ENCODE measurements at regions not wholly inside any gene's neighbourhood (a gene's known extent, or its start where the extent isn't known, plus 50 kb on each side); places are given as distances from the start of the nearest gene placed in this dataset.

DNA sequence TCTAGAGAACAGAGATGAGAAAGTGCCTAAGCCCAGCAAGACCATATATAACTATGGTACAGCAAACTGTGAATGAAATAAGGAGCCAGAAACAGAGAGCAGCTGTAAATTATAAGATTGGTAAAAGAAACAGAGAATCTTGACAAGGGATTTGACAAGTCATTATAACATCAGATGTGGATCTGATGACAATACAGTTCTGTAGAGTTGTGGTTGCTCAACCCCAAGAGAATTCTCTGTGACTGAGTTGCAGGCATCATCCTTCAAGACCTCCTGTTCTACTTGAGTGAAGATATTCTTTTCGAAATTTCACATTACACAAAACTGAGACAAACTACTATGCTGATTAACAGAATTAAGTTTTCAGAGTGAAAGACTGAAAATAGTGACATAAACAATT lies 343.1 kb upstream of the SLC39A10 start:
- no peak overlapping the region for H3K27ac ChIP-seq (ENCODE audit: low read length)
- no peaks in the 10 kb centered on the region for H3K4me1 ChIP-seq (ENCODE audit: control insufficient read depth, insufficient read depth, low read length)
- no peaks in the 10 kb centered on the region for H3K36me3 ChIP-seq (ENCODE audit: control insufficient read depth in 2 of 2, insufficient read depth in 2 of 2, low read length in 2 of 2)
- no peaks in the 10 kb centered on the region for H3K27me3 ChIP-seq (ENCODE audit: control insufficient read depth in 1 of 2, insufficient read depth in 2 of 2, low read length in 2 of 2)
- H3K9ac ChIP-seq (ENCODE audit: low read length in 2 of 2): no peak overlapping the region
- H3K4me3 ChIP-seq (ENCODE audit: low read length in 2 of 2): no peak overlapping the region
- no peaks in the 10 kb centered on the region for H3K9me3 ChIP-seq (ENCODE audit: control insufficient read depth in 2 of 2, low read length in 2 of 2)

DNA sequence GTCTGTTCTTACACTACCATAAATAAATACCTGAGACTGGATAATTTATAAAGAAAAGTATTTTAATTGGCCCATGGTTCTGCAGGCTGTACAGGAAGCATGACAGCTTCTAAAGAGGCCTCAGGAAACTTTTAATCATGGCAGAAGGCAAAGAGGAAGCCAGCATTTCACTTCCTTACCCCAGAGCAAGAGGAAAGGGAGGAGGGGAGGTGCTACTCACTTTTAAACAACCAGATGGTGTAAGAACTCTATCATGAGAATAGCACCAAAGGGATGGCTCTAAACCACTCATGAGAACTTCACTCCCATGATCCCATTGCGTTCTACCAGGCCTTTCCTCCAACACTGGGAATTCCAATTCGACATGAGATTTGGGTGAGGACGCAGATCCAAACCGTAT lies 344.4 kb upstream of the SLC39A10 start:
- Histone ChIP-seq H3K9ac (ENCODE audit: low read length in 2 of 2) (no peak overlapping the region), H3K4me1 (ENCODE audit: control insufficient read depth, insufficient read depth, low read length) (no peaks in the 10 kb centered on the region), H3K27me3 (ENCODE audit: control insufficient read depth in 1 of 2, insufficient read depth in 2 of 2, low read length in 2 of 2) (no peaks in the 10 kb centered on the region), H3K9me3 (ENCODE audit: control insufficient read depth in 2 of 2, low read length in 2 of 2) (no peaks in the 10 kb centered on the region), H3K4me3 (ENCODE audit: low read length in 2 of 2) (no peak overlapping the region), H3K36me3 (ENCODE audit: control insufficient read depth in 2 of 2, insufficient read depth in 2 of 2, low read length in 2 of 2) (no peaks in the 10 kb centered on the region), H3K27ac (ENCODE audit: low read length) (no peak overlapping the region)

GRCh38 chr2:195308163-195308562 lies 348.9 kb upstream of the SLC39A10 start:
- Histone ChIP-seq H3K27me3 (ENCODE audit: control insufficient read depth in 1 of 2, insufficient read depth in 2 of 2, low read length in 2 of 2) (no peaks in the 10 kb centered on the region), H3K9ac (ENCODE audit: low read length in 2 of 2) (no peak overlapping the region), H3K4me3 (ENCODE audit: low read length in 2 of 2) (no peak overlapping the region), H3K36me3 (ENCODE audit: control insufficient read depth in 2 of 2, insufficient read depth in 2 of 2, low read length in 2 of 2) (no peaks in the 10 kb centered on the region), H3K4me1 (ENCODE audit: control insufficient read depth, insufficient read depth, low read length) (no peaks in the 10 kb centered on the region), H3K9me3 (ENCODE audit: control insufficient read depth in 2 of 2, low read length in 2 of 2) (no peaks in the 10 kb centered on the region), H3K27ac (ENCODE audit: low read length) (no peak overlapping the region)

DNA sequence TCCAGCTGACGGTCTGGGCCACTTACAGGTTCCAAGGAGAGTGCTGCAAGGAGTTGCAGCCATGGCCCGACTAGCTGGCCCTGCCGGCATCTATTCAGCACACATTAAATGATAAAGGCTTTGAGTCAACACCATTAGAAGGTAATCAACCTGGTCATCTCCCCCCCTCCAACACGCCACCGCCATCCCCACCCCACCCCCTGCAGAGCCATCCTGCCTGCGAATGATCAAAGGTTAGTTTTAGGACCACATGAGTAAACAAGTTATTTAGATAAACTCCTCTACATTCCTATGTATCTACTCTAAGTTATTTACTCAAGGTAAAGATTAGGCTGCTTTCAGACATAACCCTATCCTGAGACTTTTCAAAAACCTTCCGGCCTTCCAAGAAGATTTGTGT lies 349.3 kb upstream of the SLC39A10 start:
- H3K27ac ChIP-seq (ENCODE audit: low read length): no peak overlapping the region
- H3K4me1 ChIP-seq (ENCODE audit: control insufficient read depth, insufficient read depth, low read length): no peaks in the 10 kb centered on the region

DNA sequence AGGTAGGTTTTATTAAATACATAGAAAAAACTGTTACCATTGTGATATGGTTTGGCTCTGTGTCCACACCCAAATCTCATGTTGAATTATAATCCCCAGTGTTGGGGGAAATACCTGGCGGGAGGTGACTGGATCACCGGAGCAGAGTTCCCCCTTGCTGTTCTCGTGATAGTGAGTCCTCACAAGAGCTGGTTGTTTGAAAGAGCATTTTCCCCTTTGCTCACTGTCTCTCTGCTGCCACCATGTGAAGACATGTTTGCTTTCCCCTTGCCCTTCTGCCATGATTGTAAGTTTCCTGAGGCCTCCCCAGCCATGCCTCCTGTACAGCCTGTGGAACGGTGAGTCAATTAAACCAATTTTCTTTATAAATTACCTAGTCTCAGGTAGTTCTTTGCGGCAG lies 352.7 kb upstream of the SLC39A10 start:
- no peaks in the 10 kb centered on the region for H3K9me3 ChIP-seq (ENCODE audit: control insufficient read depth in 2 of 2, low read length in 2 of 2)
- no peaks in the 10 kb centered on the region for H3K4me1 ChIP-seq (ENCODE audit: control insufficient read depth, insufficient read depth, low read length)
- H3K36me3 ChIP-seq (ENCODE audit: control insufficient read depth in 2 of 2, insufficient read depth in 2 of 2, low read length in 2 of 2): no peaks in the 10 kb centered on the region
- no peak overlapping the region for H3K27ac ChIP-seq (ENCODE audit: low read length)
- H3K9ac ChIP-seq (ENCODE audit: low read length in 2 of 2): no peak overlapping the region
- H3K27me3 ChIP-seq (ENCODE audit: control insufficient read depth in 1 of 2, insufficient read depth in 2 of 2, low read length in 2 of 2): no peaks in the 10 kb centered on the region
- H3K4me3 ChIP-seq (ENCODE audit: low read length in 2 of 2): no peak overlapping the region

More for the DNA sequence above, 349.3 kb upstream of the SLC39A10 start:
- H3K9me3 ChIP-seq (ENCODE audit: control insufficient read depth in 2 of 2, low read length in 2 of 2): no peaks in the 10 kb centered on the region
- H3K27me3 ChIP-seq (ENCODE audit: control insufficient read depth in 1 of 2, insufficient read depth in 2 of 2, low read length in 2 of 2): no peaks in the 10 kb centered on the region
- H3K9ac ChIP-seq (ENCODE audit: low read length in 2 of 2): no peak overlapping the region
- H3K4me3 ChIP-seq (ENCODE audit: low read length in 2 of 2): no peak overlapping the region
- no peaks in the 10 kb centered on the region for H3K36me3 ChIP-seq (ENCODE audit: control insufficient read depth in 2 of 2, insufficient read depth in 2 of 2, low read length in 2 of 2)

DNA sequence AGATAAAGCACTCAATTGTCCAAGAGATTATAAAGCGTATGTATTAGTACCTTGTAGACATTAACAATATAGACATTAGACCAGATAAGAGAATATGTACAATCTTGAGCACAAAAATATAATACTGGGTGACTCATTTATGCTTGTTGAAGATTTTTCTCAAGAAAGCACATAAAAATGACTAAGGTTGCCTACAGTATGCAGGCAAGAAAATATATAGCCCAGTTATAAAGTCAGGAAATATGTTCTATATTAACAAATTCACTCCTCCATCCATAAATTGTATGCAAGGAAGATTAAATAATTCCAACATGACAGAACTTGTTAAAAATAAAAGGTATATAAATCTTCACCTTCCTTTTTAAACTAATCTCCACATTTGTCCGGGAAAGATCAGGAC lies 356.4 kb upstream of the SLC39A10 start:
- Histone ChIP-seq H3K27ac (ENCODE audit: low read length) (no peak overlapping the region), H3K9me3 (ENCODE audit: control insufficient read depth in 2 of 2, low read length in 2 of 2) (no peaks in the 10 kb centered on the region), H3K4me3 (ENCODE audit: low read length in 2 of 2) (no peak overlapping the region), H3K4me1 (ENCODE audit: control insufficient read depth, insufficient read depth, low read length) (no peaks in the 10 kb centered on the region), H3K36me3 (ENCODE audit: control insufficient read depth in 2 of 2, insufficient read depth in 2 of 2, low read length in 2 of 2) (no peaks in the 10 kb centered on the region), H3K27me3 (ENCODE audit: control insufficient read depth in 1 of 2, insufficient read depth in 2 of 2, low read length in 2 of 2) (no peaks in the 10 kb centered on the region), H3K9ac (ENCODE audit: low read length in 2 of 2) (no peak overlapping the region)

- no peaks in the 10 kb centered on the region for H3K36me3 ChIP-seq (ENCODE audit: control insufficient read depth in 2 of 2, insufficient read depth in 2 of 2, low read length in 2 of 2)
- no peak overlapping the region for H3K9ac ChIP-seq (ENCODE audit: low read length in 2 of 2)
- no peaks in the 10 kb centered on the region for H3K4me1 ChIP-seq (ENCODE audit: control insufficient read depth, insufficient read depth, low read length)
- no peak overlapping the region for H3K27ac ChIP-seq (ENCODE audit: low read length)
- no peak overlapping the region for H3K4me3 ChIP-seq (ENCODE audit: low read length in 2 of 2)
- H3K9me3 ChIP-seq (ENCODE audit: control insufficient read depth in 2 of 2, low read length in 2 of 2): no peaks in the 10 kb centered on the region
- no peaks in the 10 kb centered on the region for H3K27me3 ChIP-seq (ENCODE audit: control insufficient read depth in 1 of 2, insufficient read depth in 2 of 2, low read length in 2 of 2)
These were observed 357.4 kb upstream of the SLC39A10 start for GRCh38 chr2:195299600-195299999.

GRCh38 chr2:195296490-195296889 lies 360.5 kb upstream of the SLC39A10 start:
- H3K9me3 ChIP-seq (ENCODE audit: control insufficient read depth in 2 of 2, low read length in 2 of 2): no peaks in the 10 kb centered on the region
- no peak overlapping the region for H3K27ac ChIP-seq (ENCODE audit: low read length)
- no peak overlapping the region for H3K9ac ChIP-seq (ENCODE audit: low read length in 2 of 2)
- no peaks in the 10 kb centered on the region for H3K27me3 ChIP-seq (ENCODE audit: control insufficient read depth in 1 of 2, insufficient read depth in 2 of 2, low read length in 2 of 2)
- H3K36me3 ChIP-seq (ENCODE audit: control insufficient read depth in 2 of 2, insufficient read depth in 2 of 2, low read length in 2 of 2): no peaks in the 10 kb centered on the region
- H3K4me3 ChIP-seq (ENCODE audit: low read length in 2 of 2): no peak overlapping the region
- H3K4me1 ChIP-seq (ENCODE audit: control insufficient read depth, insufficient read depth, low read length): no peaks in the 10 kb centered on the region

- H3K4me3 ChIP-seq (ENCODE audit: low read length in 2 of 2): no peak overlapping the region
- no peaks in the 10 kb centered on the region for H3K4me1 ChIP-seq (ENCODE audit: control insufficient read depth, insufficient read depth, low read length)
- H3K9me3 ChIP-seq (ENCODE audit: control insufficient read depth in 2 of 2, low read length in 2 of 2): no peaks in the 10 kb centered on the region
- no peaks in the 10 kb centered on the region for H3K27me3 ChIP-seq (ENCODE audit: control insufficient read depth in 1 of 2, insufficient read depth in 2 of 2, low read length in 2 of 2)
- no peak overlapping the region for H3K27ac ChIP-seq (ENCODE audit: low read length)
- H3K36me3 ChIP-seq (ENCODE audit: control insufficient read depth in 2 of 2, insufficient read depth in 2 of 2, low read length in 2 of 2): no peaks in the 10 kb centered on the region
- H3K9ac ChIP-seq (ENCODE audit: low read length in 2 of 2): no peak overlapping the region
These were observed 367.9 kb upstream of the SLC39A10 start for GRCh38 chr2:195289081-195289480.

DNA sequence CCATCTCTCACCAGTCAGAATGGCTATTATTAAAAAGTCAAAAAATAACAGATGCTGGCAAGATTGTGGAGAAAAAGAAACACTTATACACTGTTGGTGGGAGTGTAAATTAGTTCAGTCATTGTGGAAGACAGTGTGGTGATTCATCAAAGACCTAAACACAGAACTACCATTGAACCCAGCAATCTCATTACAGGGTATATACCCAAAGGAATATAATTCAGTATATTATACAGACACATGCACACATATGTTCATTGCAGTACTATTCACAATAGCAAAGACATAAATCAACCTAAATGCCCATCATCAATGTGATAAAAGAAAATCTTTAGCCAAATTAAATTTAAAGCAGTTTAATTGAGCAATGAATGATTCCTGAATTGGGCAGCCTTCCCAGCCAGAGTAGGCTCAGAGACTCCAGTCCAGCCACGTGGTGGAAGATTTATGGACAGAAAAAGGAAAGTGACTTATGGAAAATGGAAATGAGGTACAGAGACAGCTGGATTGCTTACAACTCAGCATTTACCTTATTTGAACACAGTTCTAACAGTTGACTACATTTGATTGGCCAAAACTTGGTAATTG lies 377.1 kb upstream of the SLC39A10 start:
- Histone ChIP-seq H3K4me3 (ENCODE audit: low read length in 2 of 2) (no peak overlapping the region), H3K4me1 (ENCODE audit: control insufficient read depth, insufficient read depth, low read length) (no peaks in the 10 kb centered on the region), H3K27ac (ENCODE audit: low read length) (no peak overlapping the region), H3K36me3 (ENCODE audit: control insufficient read depth in 2 of 2, insufficient read depth in 2 of 2, low read length in 2 of 2) (no peaks in the 10 kb centered on the region), H3K9ac (ENCODE audit: low read length in 2 of 2) (no peak overlapping the region), H3K27me3 (ENCODE audit: control insufficient read depth in 1 of 2, insufficient read depth in 2 of 2, low read length in 2 of 2) (no peaks in the 10 kb centered on the region), H3K9me3 (ENCODE audit: control insufficient read depth in 2 of 2, low read length in 2 of 2) (no peaks in the 10 kb centered on the region)

- Histone ChIP-seq H3K4me3 (ENCODE audit: low read length in 2 of 2) (no peak overlapping the region), H3K27me3 (ENCODE audit: control insufficient read depth in 1 of 2, insufficient read depth in 2 of 2, low read length in 2 of 2) (no peaks in the 10 kb centered on the region), H3K36me3 (ENCODE audit: control insufficient read depth in 2 of 2, insufficient read depth in 2 of 2, low read length in 2 of 2) (no peaks in the 10 kb centered on the region), H3K9me3 (ENCODE audit: control insufficient read depth in 2 of 2, low read length in 2 of 2) (no peaks in the 10 kb centered on the region), H3K9ac (ENCODE audit: low read length in 2 of 2) (no peak overlapping the region), H3K4me1 (ENCODE audit: control insufficient read depth, insufficient read depth, low read length) (no peaks in the 10 kb centered on the region), H3K27ac (ENCODE audit: low read length) (no peak overlapping the region)
These were observed 386.5 kb upstream of the SLC39A10 start for GRCh38 chr2:195270466-195271039.

All from stomach smooth muscle (tissue), 2 donors.